ENCODE measurements at regions not wholly inside any gene's neighbourhood (a gene's known extent, or its start where the extent isn't known, plus 50 kb on each side); places are given as distances from the start of the nearest gene placed in this dataset.
"Not testable (repeated sequence)": the region's sequence is repeated elsewhere in the genome, so short reads cannot be mapped to it uniquely, and the experiment has no call there.

DNA sequence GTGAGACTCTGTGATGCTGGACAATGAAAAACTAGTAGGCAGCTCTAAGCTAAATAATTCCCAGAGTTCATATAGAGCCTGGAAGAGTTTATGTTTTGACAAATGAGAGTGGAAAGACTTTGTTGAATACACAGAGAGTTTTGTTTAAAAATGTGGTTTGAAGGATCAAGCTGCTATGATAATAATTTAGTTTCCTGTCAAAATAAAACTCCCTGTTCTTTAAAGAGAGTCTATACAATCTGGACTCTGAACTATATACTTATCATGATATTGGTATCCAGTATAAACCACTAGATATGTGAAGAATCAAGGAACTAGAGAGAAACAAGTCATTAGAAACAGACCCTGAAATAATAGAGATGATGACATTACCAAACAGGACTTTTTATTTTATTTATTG lies 158.6 kb downstream of the C4orf33 start:
- DNase-seq, result no peak

- no peak for DNase-seq
Observed at GRCh38 chr4:129261584-129261983, 165.6 kb downstream of the C4orf33 start.

GRCh38 chr4:129264008-129264657 lies 168.2 kb downstream of the C4orf33 start:
- no peak for DNase-seq

DNA sequence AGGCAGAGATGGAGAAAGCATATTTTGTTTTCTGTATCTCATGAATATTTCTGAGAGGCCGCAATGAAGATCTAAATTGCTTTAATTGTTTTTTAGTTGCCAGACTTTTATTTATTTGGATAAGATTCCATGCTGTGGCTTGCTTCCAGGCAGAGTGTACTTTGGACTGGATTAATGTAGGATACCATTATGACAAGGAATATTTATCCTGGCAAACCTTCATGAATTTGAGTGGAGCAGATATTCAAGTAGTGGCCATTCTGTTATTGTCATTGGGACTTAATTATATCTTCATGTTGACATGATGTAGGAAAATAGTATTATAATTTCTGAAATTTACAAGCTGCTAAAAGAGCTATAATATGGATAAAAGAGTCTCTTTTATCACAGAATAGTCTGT lies 182.9 kb downstream of the C4orf33 start:
- no peak for DNase-seq

DNA sequence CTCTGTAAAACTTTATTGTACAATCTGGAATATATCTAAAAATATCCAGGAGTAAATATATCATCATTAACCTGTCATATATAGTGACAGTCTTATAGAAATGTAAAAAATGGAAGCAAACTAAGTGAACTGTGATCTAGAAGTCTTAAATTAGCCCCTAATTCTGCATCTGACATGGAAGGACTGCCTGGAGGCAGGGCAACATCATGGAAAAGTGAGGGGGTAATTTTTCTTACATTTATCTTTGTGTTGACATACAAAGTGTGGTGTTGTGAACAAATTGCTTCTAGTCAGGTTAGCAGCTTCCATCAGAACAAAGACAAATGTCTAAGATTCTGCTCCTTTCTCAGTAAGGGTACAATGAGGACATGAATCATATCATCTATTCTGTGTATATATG lies 186.3 kb downstream of the C4orf33 start:
- DNase-seq, result no peak

- DNase-seq, result not testable (repeated sequence)
Observed at GRCh38 chr4:129292194-129292593, 196.2 kb downstream of the C4orf33 start.

DNA sequence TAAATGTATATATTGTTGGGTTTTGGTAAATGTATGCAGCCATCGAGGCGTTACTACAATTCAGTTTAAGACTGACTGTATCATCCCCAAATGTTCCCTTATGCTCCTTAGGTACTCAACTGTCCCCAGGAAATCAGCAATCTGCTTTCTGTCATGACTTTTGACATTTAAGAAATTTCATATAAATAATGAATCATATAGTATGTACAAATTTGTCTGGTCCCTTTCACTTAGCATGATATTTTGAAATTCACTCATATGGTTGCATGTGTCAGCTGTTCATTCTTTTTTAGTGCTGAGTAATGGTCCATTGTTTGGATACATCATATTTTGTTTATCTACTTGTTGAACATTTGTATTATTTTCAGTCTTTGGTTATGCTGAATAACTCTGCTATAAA lies 218.8 kb downstream of the C4orf33 start:
- DNase-seq, result no peak

- DNase-seq, result no peak
Observed at GRCh38 chr4:129322920-129323319, 227.0 kb downstream of the C4orf33 start.

- no peak for DNase-seq
Observed at GRCh38 chr4:129323658-129324057, 227.7 kb downstream of the C4orf33 start.

- DNase-seq, result no peak
Observed at GRCh38 chr4:129326571-129327460, 230.9 kb downstream of the C4orf33 start.

DNA sequence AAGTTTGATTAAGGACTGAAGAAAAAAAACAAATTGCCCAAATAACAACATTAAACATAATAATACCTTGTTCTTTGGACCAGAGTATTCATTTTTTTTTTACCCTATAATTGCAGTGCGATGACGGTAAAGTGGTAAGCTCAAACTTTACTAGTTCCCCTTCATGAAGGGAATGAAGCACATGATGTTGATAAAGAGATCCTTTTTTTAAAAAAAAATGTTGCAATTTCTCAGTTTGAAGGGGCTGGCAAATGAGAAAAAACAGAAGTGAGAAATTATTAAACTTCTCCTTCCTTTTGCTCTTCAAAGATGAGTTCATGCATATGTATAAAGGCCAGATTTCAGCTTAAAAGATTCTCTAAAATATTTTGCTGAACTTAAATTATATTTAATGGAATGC lies 231.7 kb downstream of the C4orf33 start:
- no peak for DNase-seq

- no peak for DNase-seq
Observed at GRCh38 chr4:129328162-129328561, 232.2 kb downstream of the C4orf33 start.

GRCh38 chr4:129334136-129334535 lies 238.2 kb downstream of the C4orf33 start:
- DNase-seq, result no peak

- DNase-seq, result no peak
Observed at GRCh38 chr4:129335276-129335675, 239.3 kb downstream of the C4orf33 start.

DNA sequence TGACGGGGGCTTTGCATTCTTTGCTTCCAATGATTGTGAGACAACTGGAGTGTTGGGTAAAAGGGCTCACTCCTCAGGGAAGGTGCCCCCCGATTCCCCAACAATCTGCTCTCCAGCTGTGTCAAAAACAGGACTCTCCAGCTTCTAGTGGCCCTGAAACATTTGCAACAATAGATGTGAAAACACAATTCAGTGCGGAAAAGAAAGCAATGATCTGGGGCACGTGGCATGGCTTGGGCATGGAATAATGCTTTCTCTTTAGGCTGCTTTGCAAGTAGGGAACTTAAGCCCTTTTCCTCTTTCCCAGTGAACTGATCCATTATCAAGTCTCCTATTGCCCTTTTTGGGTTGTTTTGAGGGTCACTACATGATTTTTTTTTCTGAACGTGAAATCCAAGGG lies 239.9 kb downstream of the C4orf33 start:
- no peak for DNase-seq

DNA sequence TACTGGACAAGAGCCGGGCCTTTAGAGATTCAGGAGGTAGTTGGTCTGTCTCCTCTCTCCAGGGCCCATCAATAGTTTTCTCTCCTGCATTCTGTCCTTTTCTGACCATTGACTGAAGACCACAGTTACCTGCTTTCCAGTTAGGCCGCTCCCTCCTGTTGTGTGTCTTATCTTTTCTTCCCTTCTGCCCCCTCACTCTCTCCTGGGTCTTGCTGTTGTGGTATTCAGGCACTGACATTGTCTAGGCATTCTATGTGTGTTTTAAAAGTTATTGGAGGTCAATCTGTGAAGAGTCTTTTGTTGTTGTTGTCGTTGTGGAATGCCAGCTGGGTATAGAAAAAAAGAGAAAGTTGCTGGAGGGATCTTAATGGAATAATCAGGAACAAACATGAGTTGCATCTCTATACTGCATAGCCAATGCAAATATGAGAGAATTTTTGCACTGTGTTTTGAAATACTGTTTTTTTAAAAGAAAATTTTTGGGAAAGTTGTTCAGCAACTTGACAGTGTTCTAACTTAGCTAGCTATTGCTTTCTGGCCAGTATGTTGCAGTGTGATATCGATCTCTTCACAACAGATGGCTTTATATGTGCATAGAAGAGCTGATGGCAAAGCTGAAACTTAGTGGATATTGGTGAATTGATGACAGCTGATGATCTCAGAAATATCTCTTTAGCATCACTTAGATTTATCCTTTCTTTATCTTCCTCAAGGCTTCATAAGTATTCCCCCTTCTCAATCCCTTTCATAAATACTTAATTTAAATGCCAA lies 240.7 kb downstream of the C4orf33 start:
- no peak for DNase-seq

GRCh38 chr4:129337228-129337620 lies 241.3 kb downstream of the C4orf33 start:
- DNase-seq, result no peak

DNA sequence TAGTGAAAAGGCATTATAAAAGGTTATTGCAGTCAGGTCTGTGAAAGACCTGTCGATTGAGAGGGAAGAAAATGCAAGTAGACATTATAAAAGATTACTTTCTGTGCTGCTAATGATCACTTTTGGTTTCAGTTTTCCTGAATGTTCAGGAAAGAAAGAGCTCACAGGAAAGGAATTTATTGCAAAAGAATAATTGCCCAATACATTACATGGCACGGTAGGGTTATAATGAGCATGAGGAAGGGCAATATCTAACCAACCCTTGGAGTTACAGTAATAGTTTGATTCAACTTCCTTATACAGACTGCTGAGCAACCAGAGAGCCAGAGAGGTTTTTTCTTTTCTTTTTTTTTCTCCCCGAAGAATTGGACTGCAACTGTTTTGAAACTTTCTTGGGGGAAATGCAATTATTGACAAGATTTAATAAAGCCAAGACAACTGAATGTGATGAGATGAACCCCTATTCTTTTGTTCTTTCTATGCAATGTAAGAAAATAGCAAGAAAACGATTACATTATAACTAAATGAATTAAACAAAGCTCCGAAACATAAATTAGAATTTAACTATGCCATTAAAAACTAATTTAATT lies 247.0 kb downstream of the C4orf33 start:
- no peak for DNase-seq

DNA sequence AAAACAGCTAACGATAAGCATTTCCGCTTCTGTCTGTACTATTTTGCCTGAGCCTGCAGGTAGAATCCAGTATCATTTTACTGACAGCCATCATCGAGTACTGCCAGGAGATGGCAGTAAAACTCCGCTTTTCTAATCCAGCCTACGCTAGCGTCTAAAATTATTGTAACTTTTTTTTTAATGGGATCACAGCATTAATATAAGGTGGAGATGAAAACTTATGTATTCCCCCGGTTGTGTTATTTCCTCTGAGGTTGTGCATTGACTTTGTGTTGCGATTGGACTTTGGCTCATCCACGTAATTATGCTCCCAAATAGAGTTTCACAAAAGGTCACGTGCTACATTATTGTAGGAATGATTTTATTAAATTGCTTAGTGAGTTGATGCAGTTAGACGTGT lies 248.1 kb downstream of the C4orf33 start:
- no peak for DNase-seq

- DNase-seq, result no peak
Observed at GRCh38 chr4:129345609-129346008, 249.7 kb downstream of the C4orf33 start.

DNA sequence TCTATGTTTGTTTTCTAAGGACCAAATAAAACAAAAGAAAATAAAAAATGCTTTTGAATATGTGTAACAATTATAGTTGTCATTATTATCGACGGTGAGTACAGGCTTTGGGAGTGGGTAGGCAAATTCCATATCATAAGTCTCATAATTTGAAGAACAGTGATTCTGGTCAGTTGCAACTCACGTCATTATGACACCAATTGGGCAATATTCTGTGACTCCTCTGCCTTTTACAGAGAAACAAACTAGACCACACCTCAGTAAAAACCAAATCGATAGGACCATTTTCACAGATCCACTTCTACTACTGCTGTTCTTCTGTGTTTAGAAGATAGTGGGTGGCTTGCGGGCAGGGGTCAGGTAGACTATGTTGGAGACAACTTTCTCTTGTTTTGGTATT lies 250.1 kb downstream of the C4orf33 start:
- DNase-seq, result no peak

DNA sequence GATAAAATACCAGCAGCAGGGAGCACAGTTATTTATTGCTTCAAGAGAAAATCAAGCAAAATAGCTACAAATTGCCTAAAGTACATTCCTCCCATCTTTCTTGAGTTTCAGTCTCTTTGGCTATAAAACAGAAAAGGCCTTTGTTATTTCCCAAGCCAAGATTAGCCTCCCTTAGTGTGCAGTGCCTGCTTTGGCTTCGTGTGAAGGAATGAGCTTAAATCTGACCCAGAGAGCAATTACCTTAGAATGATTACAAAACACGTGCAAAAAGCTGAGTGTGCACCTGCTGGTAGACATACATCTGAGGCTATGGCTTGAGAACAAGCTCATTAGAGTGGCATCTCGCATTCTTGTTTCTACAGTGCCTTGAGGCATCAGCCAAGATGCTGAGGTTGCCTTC lies 250.8 kb downstream of the C4orf33 start:
- no peak for DNase-seq

Measured in stimulated activated naive CD4-positive, alpha-beta T cell treated with Interleukin-2 at 50 U/mL for 16 hours (primary cell).